SU-DHL-6 (cell line): ENCODE measurements at regions not wholly inside any gene's neighbourhood (a gene's known extent, or its start where the extent isn't known, plus 50 kb on each side); places are given as distances from the start of the nearest gene placed in this dataset.

ENCODE experiments used
- CTCF ChIP-seq: fragments of 200-600 bp; sonication (generic); IDR thresholded peaks from one replicate; pipeline ENCODE4 v1.5.1; 2017; ENCODE audit warnings: antibody characterized with exemption, mild to moderate bottlenecking, low read length, moderate library complexity; ENCODE audit not compliant: insufficient read depth, poor library complexity, severe bottlenecking
- EZH2phosphoT487 ChIP-seq: fragments of 200-600 bp; sonication (generic), shearing (Covaris generic); conservative IDR thresholded peaks from 2 replicates; pipeline ENCODE4 v1.6.1; 2018; ENCODE audit warnings: mild to moderate bottlenecking, antibody characterized with exemption, low read length, moderate library complexity, mixed read lengths

GRCh38 chr5:99879791-99880511 is 655.2 kb upstream of the FAM174A start:
- TF ChIP-seq CTCF (no peak), EZH2phosphoT487 (no peak)
